Sigmoid colon (tissue), 6 donors: ENCODE measurements at regions not wholly inside any gene's neighbourhood (a gene's known extent, or its start where the extent isn't known, plus 50 kb on each side); places are given as distances from the start of the nearest gene placed in this dataset.
A peak's percentile ranks its signal among the peaks of the same experiment; 100 is the strongest.

ENCODE experiments used
- DNase-seq: peaks from one replicate; pipeline ENCODE4 v3.0.0-alpha.2; 2019
- H3K27ac ChIP-seq, 4 donors: fragments of 200-600 bp; sonication (generic); one replicate each; pipeline ENCODE4 v1.5.1; 2016 to 2019; ENCODE audit warnings: mild to moderate bottlenecking in 1 of 4
- H3K27me3 ChIP-seq, 3 donors: fragments of 200-600 bp; sonication (generic); one replicate each; pipeline ENCODE4 v1.5.1; 2019; ENCODE audit warnings: mild to moderate bottlenecking in 1 of 3
- H3K36me3 ChIP-seq, 4 donors: fragments of 200-600 bp; sonication (generic); one replicate each; pipeline ENCODE4 v1.5.1; 2016 to 2019
- H3K4me1 ChIP-seq, 4 donors: fragments of 200-600 bp; sonication (generic); one replicate each; pipeline ENCODE4 v1.5.1; 2017 to 2019
- H3K4me3 ChIP-seq, 4 donors: fragments of 200-600 bp; sonication (generic); one replicate each; pipeline ENCODE4 v1.5.1; 2017 to 2019; ENCODE audit warnings: mild to moderate bottlenecking in 2 of 4, moderate library complexity in 1 of 4
- H3K9me3 ChIP-seq, 4 donors: fragments of 200-600 bp in 3 of 4; sonication (generic) in 3 of 4; one replicate each; pipeline versions ENCODE4 v1.5.1 to v1.6.1; 2013 to 2019
- EP300 ChIP-seq, 4 donors: sonication (generic); formaldehyde crosslinking; IDR thresholded peaks; one replicate each; pipeline ENCODE4 v1.6.1; 2017; ENCODE audit warnings: antibody characterized with exemption in 4 of 4
- POLR2A ChIP-seq, 2 donors: fragments of 450-650 bp; IDR thresholded peaks; one replicate each; pipeline ENCODE4 v1.6.1; 2016; ENCODE audit warnings: antibody characterized with exemption in 2 of 2, mild to moderate bottlenecking in 2 of 2, moderate library complexity in 2 of 2
- POLR2AphosphoS5 ChIP-seq, 4 donors: sonication (generic); formaldehyde crosslinking; IDR thresholded peaks; one replicate each; pipeline ENCODE4 v1.6.1; 2017; ENCODE audit warnings: antibody characterized with exemption in 4 of 4
- WGBS, 2 donors: extraction: QIAGEN DNeasy Blood & Tissue Kit; methylation state at CpG; one replicate each; pipeline ENCODE4 v1.1.7; 2013; 5-methylcytosine and 5-hydroxymethylcytosine counted together
- intact Hi-C: fragments of 100-400 bp; cut with DNase I; formaldehyde crosslinking; loops from one replicate; pipeline ENCODE4 v1.15.1; 2023
- TF ChIP-seq, protein P1 (sequence below), 4 experiments: fragments of 450-650 bp in 3 of 4; fragments of 200-600 bp in 1 of 4; IDR thresholded peaks; one replicate each; pipeline ENCODE4 v1.5.1; 2016 to 2019; ENCODE audit warnings: antibody characterized with exemption in 4 of 4, mild to moderate bottlenecking in 3 of 4, moderate library complexity in 2 of 4
- donor health status: healthy with polysubstance abuse.
- donor health status: healthy.

GRCh38 chr22:27676545-27677213 is 124.9 kb downstream of the MN1 start:
- Histone ChIP-seq H3K27ac (no peak overlapping the region), H3K36me3 (no peaks in the 10 kb centered on the region), H3K27me3 (no peaks in the 10 kb centered on the region), H3K9me3 (no peaks in the 10 kb centered on the region), H3K4me3 (no peak overlapping the region), H3K4me1 (peaks cover 0 to 8% (median 7%) of the 10 kb centered on the region in 4 donors)
- 85 to 90% methylated on average over 4 of the region's 4 CpGs for WGBS, 2 donors
- no peak for DNase-seq
- TF ChIP-seq EP300 (IDR thresholded peaks at IDR 0.05) (no peak), POLR2A (IDR thresholded peaks at IDR 0.05) (no peak), POLR2AphosphoS5 (IDR thresholded peaks at IDR 0.05) (no peak)
- TF ChIP-seq, protein P1, sequence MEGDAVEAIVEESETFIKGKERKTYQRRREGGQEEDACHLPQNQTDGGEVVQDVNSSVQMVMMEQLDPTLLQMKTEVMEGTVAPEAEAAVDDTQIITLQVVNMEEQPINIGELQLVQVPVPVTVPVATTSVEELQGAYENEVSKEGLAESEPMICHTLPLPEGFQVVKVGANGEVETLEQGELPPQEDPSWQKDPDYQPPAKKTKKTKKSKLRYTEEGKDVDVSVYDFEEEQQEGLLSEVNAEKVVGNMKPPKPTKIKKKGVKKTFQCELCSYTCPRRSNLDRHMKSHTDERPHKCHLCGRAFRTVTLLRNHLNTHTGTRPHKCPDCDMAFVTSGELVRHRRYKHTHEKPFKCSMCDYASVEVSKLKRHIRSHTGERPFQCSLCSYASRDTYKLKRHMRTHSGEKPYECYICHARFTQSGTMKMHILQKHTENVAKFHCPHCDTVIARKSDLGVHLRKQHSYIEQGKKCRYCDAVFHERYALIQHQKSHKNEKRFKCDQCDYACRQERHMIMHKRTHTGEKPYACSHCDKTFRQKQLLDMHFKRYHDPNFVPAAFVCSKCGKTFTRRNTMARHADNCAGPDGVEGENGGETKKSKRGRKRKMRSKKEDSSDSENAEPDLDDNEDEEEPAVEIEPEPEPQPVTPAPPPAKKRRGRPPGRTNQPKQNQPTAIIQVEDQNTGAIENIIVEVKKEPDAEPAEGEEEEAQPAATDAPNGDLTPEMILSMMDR (IDR thresholded peaks at IDR 0.05): no peak
- intact Hi-C loops: no loop called here

DNA sequence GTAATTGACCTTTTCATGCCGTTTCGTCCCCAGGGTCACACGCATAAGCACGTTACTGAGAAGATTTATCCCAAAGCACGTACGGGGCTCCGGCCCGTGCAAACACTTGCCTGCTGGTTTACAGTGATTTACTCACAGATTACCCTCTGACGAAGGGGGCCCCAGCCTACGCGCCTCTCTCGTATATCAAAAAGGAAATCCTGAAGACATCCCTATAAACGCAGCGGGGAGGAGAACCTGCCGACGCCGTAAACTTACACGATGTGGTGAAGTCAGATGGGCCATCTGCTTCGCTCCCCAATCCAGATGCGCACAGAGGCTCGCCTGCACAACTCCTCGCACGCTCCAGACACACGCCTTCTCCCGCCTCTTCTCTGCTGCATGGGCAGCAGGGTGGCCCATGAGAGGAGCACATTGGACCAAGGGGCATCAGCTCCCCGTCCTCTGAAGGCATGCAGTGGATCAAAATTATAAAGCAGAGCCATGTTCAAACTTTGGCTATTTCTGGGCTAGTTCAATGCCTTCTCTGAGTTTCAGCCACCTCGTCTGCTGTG is 123.6 kb downstream of the MN1 start:
- WGBS, 2 donors: 77 to 81% methylated on average over 27 of the region's 27 CpGs
- intact Hi-C loops: no loop called here
- Histone ChIP-seq H3K4me3 (no peak overlapping the region), H3K4me1 (peaks cover 0 to 8% (median 7%) of the 10 kb centered on the region in 4 donors), H3K27me3 (no peaks in the 10 kb centered on the region), H3K27ac (no peak overlapping the region), H3K9me3 (no peaks in the 10 kb centered on the region), H3K36me3 (no peaks in the 10 kb centered on the region)
- TF ChIP-seq POLR2AphosphoS5 (IDR thresholded peaks at IDR 0.05) (no peak), EP300 (IDR thresholded peaks at IDR 0.05) (no peak), POLR2A (IDR thresholded peaks at IDR 0.05) (no peak)
- no peak for DNase-seq

- Histone ChIP-seq H3K4me1 (peaks cover 0 to 8% (median 7%) of the 10 kb centered on the region in 4 donors), H3K27ac (no peak overlapping the region), H3K36me3 (no peaks in the 10 kb centered on the region), H3K9me3 (no peaks in the 10 kb centered on the region), H3K4me3 (no peak overlapping the region), H3K27me3 (no peaks in the 10 kb centered on the region)
- no peak for DNase-seq
- 73 to 80% methylated on average over 5 of the region's 5 CpGs for WGBS, 2 donors
- intact Hi-C loops: no loop called here
- TF ChIP-seq EP300 (IDR thresholded peaks at IDR 0.05) (no peak), POLR2A (IDR thresholded peaks at IDR 0.05) (no peak), POLR2AphosphoS5 (IDR thresholded peaks at IDR 0.05) (no peak)
- TF ChIP-seq, protein P1 (IDR thresholded peaks at IDR 0.05): no peak
These were observed 122.4 kb downstream of the MN1 start for GRCh38 chr22:27679176-27679575.

DNA sequence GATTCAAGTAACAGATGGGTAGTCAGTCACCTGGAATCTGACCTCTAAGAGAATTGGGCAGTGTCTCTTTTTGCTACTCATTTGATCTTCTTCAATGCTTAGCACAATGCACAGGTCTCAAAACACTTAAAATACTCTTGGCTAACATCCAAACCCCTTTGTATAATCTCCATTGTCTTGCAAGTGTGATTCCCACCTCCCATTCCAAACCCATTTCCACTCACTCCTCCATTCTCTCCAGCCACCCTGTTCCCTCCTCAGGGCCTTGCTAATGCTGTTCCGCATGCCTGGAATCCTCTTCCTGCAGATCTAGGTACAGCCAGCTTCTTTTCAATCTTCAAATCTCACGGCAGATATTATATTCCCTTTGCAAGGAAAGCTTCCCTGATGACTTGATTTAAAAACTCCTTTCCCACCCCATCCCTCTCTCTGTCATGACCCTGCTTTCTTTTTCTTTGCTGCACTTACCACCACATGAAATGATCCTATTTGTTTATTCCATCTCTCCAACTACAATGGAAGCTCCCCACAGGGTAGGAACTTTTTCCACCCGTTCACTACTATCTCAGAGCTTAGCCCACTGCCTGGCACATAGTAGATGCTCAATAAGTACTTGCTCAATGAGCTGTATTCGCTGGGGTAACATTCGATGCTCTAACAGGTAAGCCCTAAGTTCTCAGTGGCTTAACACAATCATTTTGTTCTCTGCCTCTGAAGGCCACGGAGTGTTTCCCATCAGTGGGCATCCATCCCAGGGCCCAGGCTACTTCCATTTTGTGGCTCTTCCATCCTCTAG is 121.7 kb downstream of the MN1 start:
- no peak overlapping the region for H3K4me3 ChIP-seq
- WGBS, 2 donors: 91 to 94% methylated on average over 6 of the region's 6 CpGs
- H3K36me3 ChIP-seq: no peaks in the 10 kb centered on the region
- intact Hi-C loops: no loop called here
- no peaks in the 10 kb centered on the region for H3K27me3 ChIP-seq
- peaks cover 0 to 11% (median 7%) of the 10 kb centered on the region in 4 donors for H3K4me1 ChIP-seq
- no peaks in the 10 kb centered on the region for H3K9me3 ChIP-seq
- H3K27ac ChIP-seq: no peak overlapping the region
- TF ChIP-seq POLR2AphosphoS5 (IDR thresholded peaks at IDR 0.05) (no peak), EP300 (IDR thresholded peaks at IDR 0.05) (no peak), POLR2A (IDR thresholded peaks at IDR 0.05) (no peak)
- TF ChIP-seq, protein P1 (IDR thresholded peaks at IDR 0.05): no peak
- DNase-seq: no peak

- WGBS, 2 donors: 88 to 90% methylated on average over 7 of the region's 7 CpGs
These were observed 120.9 kb downstream of the MN1 start for GRCh38 chr22:27680636-27681035.

More at GRCh38 chr22:27680636-27681035, 120.9 kb downstream of the MN1 start:
- TF ChIP-seq EP300 (IDR thresholded peaks at IDR 0.05) (no peak), POLR2A (IDR thresholded peaks at IDR 0.05) (no peak), POLR2AphosphoS5 (IDR thresholded peaks at IDR 0.05) (no peak)
- TF ChIP-seq, protein P1 (IDR thresholded peaks at IDR 0.05): no peak
- Histone ChIP-seq H3K27ac (peak overlapping the region in 1 of 4 donors; percentile 40), H3K9me3 (no peaks in the 10 kb centered on the region), H3K27me3 (no peaks in the 10 kb centered on the region), H3K36me3 (no peaks in the 10 kb centered on the region), H3K4me1 (peaks cover 0 to 18% (median 7%) of the 10 kb centered on the region in 4 donors), H3K4me3 (no peak overlapping the region)
- intact Hi-C loops: no loop called here
- DNase-seq: no peak
